ENCODE measurements at regions not wholly inside any gene's neighbourhood (a gene's known extent, or its start where the extent isn't known, plus 50 kb on each side); places are given as distances from the start of the nearest gene placed in this dataset.
"Not testable (repeated sequence)": the region's sequence is repeated elsewhere in the genome, so short reads cannot be mapped to it uniquely, and the experiment has no call there.

DNA sequence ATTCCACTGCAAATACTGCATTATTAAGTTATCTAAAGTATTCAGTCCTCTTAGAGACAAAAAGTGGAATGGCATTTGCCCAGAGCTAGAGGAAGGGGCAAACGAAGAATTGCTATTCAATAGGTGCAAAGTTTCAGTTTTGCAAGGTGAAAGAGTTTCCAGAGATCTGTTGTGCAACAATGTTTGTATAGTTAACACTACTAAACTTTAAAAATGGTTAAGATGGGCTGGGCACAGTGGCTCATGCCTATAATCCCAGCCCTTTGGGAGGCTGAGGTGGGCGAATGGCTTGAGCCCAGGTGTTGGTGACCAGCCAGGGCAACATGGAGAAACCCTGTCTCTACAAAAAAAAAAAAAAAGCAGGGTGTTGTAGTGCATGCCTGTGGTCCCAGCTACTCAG, 102.5 kb downstream of the LUZP4 start:
- no peak overlapping the region for H3K9ac ChIP-seq (ENCODE audit: low read depth in 2 of 2, low read length in 2 of 2)
- TF ChIP-seq, protein P1, sequence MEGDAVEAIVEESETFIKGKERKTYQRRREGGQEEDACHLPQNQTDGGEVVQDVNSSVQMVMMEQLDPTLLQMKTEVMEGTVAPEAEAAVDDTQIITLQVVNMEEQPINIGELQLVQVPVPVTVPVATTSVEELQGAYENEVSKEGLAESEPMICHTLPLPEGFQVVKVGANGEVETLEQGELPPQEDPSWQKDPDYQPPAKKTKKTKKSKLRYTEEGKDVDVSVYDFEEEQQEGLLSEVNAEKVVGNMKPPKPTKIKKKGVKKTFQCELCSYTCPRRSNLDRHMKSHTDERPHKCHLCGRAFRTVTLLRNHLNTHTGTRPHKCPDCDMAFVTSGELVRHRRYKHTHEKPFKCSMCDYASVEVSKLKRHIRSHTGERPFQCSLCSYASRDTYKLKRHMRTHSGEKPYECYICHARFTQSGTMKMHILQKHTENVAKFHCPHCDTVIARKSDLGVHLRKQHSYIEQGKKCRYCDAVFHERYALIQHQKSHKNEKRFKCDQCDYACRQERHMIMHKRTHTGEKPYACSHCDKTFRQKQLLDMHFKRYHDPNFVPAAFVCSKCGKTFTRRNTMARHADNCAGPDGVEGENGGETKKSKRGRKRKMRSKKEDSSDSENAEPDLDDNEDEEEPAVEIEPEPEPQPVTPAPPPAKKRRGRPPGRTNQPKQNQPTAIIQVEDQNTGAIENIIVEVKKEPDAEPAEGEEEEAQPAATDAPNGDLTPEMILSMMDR (IDR thresholded peaks at IDR 0.05): no peak
- no peaks in the 10 kb centered on the region for H3K27me3 ChIP-seq
- intact Hi-C loops (cut with DNase I): no loop called here
- no peak for DNase-seq
- no peaks in the 10 kb centered on the region for H3K36me3 ChIP-seq
- no peaks in the 10 kb centered on the region for H3K9me3 ChIP-seq
- no peak overlapping the region for H3K4me3 ChIP-seq
- no peaks in the 10 kb centered on the region for H3K4me1 ChIP-seq
- no peak overlapping the region for H3K27ac ChIP-seq

DNA sequence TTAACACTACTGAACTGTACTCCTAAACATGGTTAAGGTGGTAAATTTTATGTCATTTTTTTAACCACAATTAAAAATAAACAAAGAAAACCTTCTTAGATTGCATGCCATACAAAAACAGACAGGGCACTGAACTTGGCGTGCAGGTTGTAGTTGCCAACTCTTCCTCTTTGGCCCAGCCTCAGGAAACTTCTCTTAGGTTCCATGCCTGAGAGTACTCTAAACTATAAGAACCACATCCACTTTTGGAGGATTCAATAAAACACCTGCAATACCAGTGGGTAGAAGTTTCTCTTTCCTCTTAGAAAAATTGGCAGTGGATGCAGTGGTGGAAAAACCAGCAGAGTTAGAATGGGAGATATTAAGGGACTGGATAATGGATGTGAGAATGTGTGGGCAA, 103.4 kb downstream of the LUZP4 start:
- no peaks in the 10 kb centered on the region for H3K36me3 ChIP-seq
- H3K9me3 ChIP-seq: no peaks in the 10 kb centered on the region
- TF ChIP-seq, protein P1 (IDR thresholded peaks at IDR 0.05): no peak
- H3K27me3 ChIP-seq: no peaks in the 10 kb centered on the region
- H3K4me3 ChIP-seq: no peak overlapping the region
- H3K4me1 ChIP-seq: no peaks in the 10 kb centered on the region
- intact Hi-C loops (cut with DNase I): no loop called here
- H3K27ac ChIP-seq: no peak overlapping the region
- no peak for DNase-seq
- no peak overlapping the region for H3K9ac ChIP-seq (ENCODE audit: low read depth in 2 of 2, low read length in 2 of 2)

DNA sequence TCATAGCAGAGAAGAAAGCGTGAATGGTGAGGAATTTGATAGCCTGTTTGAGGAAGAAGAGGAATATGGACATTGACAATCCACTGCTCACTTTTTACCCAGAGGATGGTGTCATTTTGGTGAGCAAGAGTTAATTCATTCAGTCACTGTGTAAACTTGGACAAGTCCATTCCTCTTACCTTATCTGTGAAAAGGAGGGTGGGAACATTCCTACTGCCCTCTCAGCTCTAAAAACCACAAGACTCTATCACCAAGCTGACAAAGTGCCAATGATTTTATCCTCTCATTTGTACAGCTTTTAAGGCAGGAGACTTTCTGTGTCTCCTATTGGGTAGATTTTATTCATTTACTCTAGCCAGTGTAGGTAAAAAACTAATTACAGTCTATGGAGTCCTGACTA, 103.8 kb downstream of the LUZP4 start:
- no peak overlapping the region for H3K9ac ChIP-seq (ENCODE audit: low read depth in 2 of 2, low read length in 2 of 2)
- DNase-seq: no peak
- TF ChIP-seq, protein P1 (IDR thresholded peaks at IDR 0.05): no peak
- intact Hi-C loops (cut with DNase I): no loop called here
- H3K27ac ChIP-seq: no peak overlapping the region
- no peaks in the 10 kb centered on the region for H3K36me3 ChIP-seq
- H3K4me1 ChIP-seq: no peaks in the 10 kb centered on the region
- H3K9me3 ChIP-seq: no peaks in the 10 kb centered on the region
- H3K27me3 ChIP-seq: no peaks in the 10 kb centered on the region
- no peak overlapping the region for H3K4me3 ChIP-seq

DNA sequence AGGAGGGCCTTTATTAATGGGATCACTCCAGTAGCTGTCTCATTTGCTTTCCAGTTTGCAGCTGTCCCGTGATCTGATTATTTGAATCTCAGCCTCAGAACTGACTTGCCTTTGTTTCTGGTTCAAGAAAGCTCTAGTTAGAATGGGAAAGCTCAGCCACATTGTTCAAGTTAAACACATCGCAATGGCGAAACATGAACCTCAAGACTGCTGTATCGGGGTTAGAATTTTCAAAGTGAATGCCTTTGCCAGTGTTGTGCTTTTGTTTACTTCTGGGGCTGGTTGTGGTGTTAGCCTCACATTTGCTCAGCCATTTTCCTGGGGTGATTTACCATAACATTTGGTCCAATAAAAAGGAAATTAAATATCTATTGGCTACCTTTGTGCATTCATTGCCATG, 105.3 kb downstream of the LUZP4 start:
- H3K9ac ChIP-seq (ENCODE audit: low read depth in 2 of 2, low read length in 2 of 2); H3K36me3 ChIP-seq; DNase-seq; H3K4me1 ChIP-seq; H3K27me3 ChIP-seq; H3K27ac ChIP-seq; intact Hi-C loops (cut with DNase I); H3K9me3 ChIP-seq; H3K4me3 ChIP-seq: not testable (repeated sequence)

DNA sequence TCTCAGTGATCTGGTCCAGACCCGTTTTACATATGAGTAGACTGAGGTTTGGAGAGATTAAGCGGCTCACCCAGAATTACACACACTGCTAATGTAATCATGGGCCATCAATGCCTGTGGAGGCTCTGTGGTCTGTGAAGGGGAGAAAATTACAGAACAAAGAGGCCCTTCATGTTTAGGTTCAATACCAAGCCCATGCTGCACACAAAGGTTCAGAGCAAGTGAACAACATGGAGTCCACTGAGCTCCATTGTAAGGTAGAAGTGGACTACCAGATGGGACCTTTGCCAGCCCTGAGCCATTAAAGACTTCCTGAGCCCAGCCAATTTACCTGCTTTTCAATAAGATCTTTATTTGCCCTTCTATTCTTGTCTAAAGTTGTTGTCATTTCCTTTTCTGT, 109.8 kb downstream of the LUZP4 start:
- H3K9ac ChIP-seq (ENCODE audit: low read depth in 2 of 2, low read length in 2 of 2): no peak overlapping the region
- no peaks in the 10 kb centered on the region for H3K36me3 ChIP-seq
- no peak for DNase-seq
- no peaks in the 10 kb centered on the region for H3K9me3 ChIP-seq
- no peak overlapping the region for H3K27ac ChIP-seq
- no peaks in the 10 kb centered on the region for H3K4me1 ChIP-seq
- H3K27me3 ChIP-seq: no peaks in the 10 kb centered on the region
- intact Hi-C loops (cut with DNase I): no loop called here
- TF ChIP-seq, protein P1 (IDR thresholded peaks at IDR 0.05): no peak
- no peak overlapping the region for H3K4me3 ChIP-seq

DNA sequence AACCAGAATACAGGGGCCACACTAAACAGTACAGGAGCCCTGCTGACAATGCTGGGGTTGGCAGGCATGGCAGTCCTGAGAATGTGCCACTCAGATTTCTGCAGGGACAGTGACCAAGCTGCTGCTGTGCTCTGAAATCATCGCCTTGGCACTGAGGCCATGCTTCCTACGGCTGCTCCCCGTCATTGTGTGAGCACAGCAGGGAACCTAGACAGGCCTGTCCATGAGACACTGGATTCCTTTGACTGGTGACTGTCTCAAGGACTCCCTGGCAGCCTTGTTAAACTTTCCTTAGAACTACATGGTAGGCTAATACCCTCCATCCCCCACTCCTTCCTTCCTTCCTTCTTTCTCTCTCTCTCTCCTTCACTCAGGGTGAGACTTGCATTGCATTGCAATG, 111.4 kb downstream of the LUZP4 start:
- H3K27ac ChIP-seq: no peak overlapping the region
- H3K4me1 ChIP-seq: no peaks in the 10 kb centered on the region
- H3K9me3 ChIP-seq: no peaks in the 10 kb centered on the region
- H3K36me3 ChIP-seq: no peaks in the 10 kb centered on the region
- intact Hi-C loops (cut with DNase I): no loop called here
- no peak overlapping the region for H3K9ac ChIP-seq (ENCODE audit: low read depth in 2 of 2, low read length in 2 of 2)
- TF ChIP-seq, protein P1 (IDR thresholded peaks at IDR 0.05): no peak
- H3K27me3 ChIP-seq: no peaks in the 10 kb centered on the region
- no peak overlapping the region for H3K4me3 ChIP-seq
- no peak for DNase-seq
